Pancreas (tissue), 10 donors: ENCODE measurements at regions not wholly inside any gene's neighbourhood (a gene's known extent, or its start where the extent isn't known, plus 50 kb on each side); places are given as distances from the start of the nearest gene placed in this dataset.

Source experiments
- ATAC-seq, 4 donors: fragments of 200-7000 bp; cut with Tn5 transposase; one replicate each; pipeline versions ENCODE4 v1.8.0 to v1.9.1; 2020; ENCODE audit warnings: mild to moderate bottlenecking in 4 of 4, moderate library complexity in 4 of 4
- DNase-seq, 6 donors: peaks; one replicate each; pipeline ENCODE4 v3.0.0-alpha.2; 2020
- FAIRE-seq: peaks from 2 replicates; lab custom pipeline; 2012; peaks lifted over from hg19 to GRCh38; lab: Jason Lieb, UNC
- H3K27ac ChIP-seq, 4 donors: fragments of 200-600 bp; sonication (generic); 1 replicate in 3 of 4; 2 replicates in 1 of 4; pipeline versions ENCODE4 v1.5.0 to v1.8.0; 2020
- H3K27me3 ChIP-seq, 4 donors: fragments of 200-600 bp; one replicate each; pipeline ENCODE4 v1.8.0; 2021
- H3K36me3 ChIP-seq, 3 donors: fragments of 200-600 bp; sonication (generic) in 1 of 3; one replicate each; pipeline versions ENCODE4 v1.5.0 to v1.8.0; 2020 to 2021
- H3K4me1 ChIP-seq, 3 donors: fragments of 200-600 bp; one replicate each; pipeline ENCODE4 v1.8.0; 2021
- H3K4me3 ChIP-seq, 4 donors: fragments of 200-600 bp; sonication (generic) in 2 of 4; one replicate each; pipeline versions ENCODE4 v1.5.0 to v1.8.0; 2020 to 2021
- H3K9me3 ChIP-seq, 4 donors: fragments of 200-600 bp; one replicate each; pipeline ENCODE4 v1.8.0; 2021
- WGBS, 2 donors: extraction: QIAGEN DNeasy Blood & Tissue Kit; methylation state at CpG; one replicate each; pipeline ENCODE4 v1.1.7; 2013; 5-methylcytosine and 5-hydroxymethylcytosine counted together
- intact Hi-C, 3 donors: fragments of 100-400 bp; cut with DNase I; formaldehyde crosslinking; loops; one replicate each; pipeline versions ENCODE4 v1.11.1 to v1.14.2; 2022
- TF ChIP-seq, protein P1 (sequence below), 4 donors: fragments of 200-600 bp; sonication (generic) in 3 of 4; IDR thresholded peaks; one replicate each; pipeline versions ENCODE4 v1.5.0 to v1.8.0; 2021; ENCODE audit warnings: antibody characterized with exemption in 4 of 4
- donor health status: healthy with polysubstance abuse.
- donor health status: DM: no; HTN: no; CAD: no; lungs with moderate emphysema.
- donor health status: DM: no; HTN: no; CAD: no.
- donor health status: control.
- donor health status: control.
- donor health status: Bipolar disorder and iron deficiency.
- donor health status: DM: yes; HTN: yes; CAD: no.
- donor health status: DM: no; HTN: no; CAD: no.
- donor health status: DM: no; HTN: no; CAD: no.
- donor health status: DM: yes; HTN: yes; CAD: no.

- FAIRE-seq = no peak
- Histone ChIP-seq H3K4me3 (no peak overlapping the region), H3K36me3 (no peaks in the 10 kb centered on the region), H3K4me1 (no peaks in the 10 kb centered on the region), H3K27ac (no peak overlapping the region), H3K9me3 (no peaks in the 10 kb centered on the region), H3K27me3 (no peaks in the 10 kb centered on the region)
- TF ChIP-seq, protein P1, sequence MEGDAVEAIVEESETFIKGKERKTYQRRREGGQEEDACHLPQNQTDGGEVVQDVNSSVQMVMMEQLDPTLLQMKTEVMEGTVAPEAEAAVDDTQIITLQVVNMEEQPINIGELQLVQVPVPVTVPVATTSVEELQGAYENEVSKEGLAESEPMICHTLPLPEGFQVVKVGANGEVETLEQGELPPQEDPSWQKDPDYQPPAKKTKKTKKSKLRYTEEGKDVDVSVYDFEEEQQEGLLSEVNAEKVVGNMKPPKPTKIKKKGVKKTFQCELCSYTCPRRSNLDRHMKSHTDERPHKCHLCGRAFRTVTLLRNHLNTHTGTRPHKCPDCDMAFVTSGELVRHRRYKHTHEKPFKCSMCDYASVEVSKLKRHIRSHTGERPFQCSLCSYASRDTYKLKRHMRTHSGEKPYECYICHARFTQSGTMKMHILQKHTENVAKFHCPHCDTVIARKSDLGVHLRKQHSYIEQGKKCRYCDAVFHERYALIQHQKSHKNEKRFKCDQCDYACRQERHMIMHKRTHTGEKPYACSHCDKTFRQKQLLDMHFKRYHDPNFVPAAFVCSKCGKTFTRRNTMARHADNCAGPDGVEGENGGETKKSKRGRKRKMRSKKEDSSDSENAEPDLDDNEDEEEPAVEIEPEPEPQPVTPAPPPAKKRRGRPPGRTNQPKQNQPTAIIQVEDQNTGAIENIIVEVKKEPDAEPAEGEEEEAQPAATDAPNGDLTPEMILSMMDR (IDR thresholded peaks at IDR 0.05) = no peak
- no peak for ATAC-seq
- intact Hi-C loops = no loop called here
- no peak for DNase-seq
- WGBS, 2 donors = 40 to 49% methylated on average over 1 of the region's 1 CpG
These were observed 754.1 kb downstream of the DOK5 start for GRCh38 chr20:55229451-55229850.

DNA sequence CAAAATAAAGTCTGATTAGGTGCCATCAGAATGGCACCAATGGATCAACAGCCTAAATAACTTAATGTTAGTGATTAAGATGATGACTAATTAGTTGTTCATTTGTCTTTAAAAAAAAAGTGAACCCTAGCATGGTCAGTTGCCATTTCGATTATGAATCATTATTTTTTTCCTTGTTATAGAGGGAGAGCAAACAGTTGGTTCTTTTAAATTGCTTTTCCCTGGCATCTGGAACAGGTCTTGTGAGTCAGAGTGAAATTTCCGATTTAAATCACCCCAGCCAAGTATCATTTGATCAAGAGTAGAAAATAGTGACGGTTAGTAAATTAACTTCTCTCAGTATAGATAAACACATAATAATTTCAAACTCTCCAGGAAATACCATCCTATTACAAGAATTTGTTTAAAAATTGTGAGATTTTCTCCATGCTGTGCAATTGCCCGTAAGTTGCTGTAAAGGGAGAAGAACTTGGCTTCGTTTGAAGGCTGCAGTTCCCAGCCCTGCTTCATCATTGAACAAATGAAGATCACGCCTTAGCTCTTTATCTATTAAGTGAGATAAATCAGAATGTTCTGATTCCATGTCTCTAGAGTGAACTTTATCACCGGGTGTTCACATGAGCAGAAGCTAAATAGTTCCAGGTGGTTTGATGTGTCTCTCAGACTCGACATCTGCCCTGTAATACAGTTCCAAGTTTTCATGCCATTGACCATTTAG lies 741.3 kb downstream of the DOK5 start:
- Histone ChIP-seq H3K36me3 (no peaks in the 10 kb centered on the region), H3K4me1 (no peaks in the 10 kb centered on the region), H3K27me3 (no peaks in the 10 kb centered on the region), H3K9me3 (no peaks in the 10 kb centered on the region), H3K27ac (no peak overlapping the region), H3K4me3 (no peak overlapping the region)
- TF ChIP-seq, protein P1 (IDR thresholded peaks at IDR 0.05) = no peak
- FAIRE-seq (no peak), ATAC-seq (no peak), DNase-seq (no peak)
- 38 to 49% methylated on average over 8 of the region's 8 CpGs for WGBS, 2 donors
- intact Hi-C loops = no loop called here

GRCh38 chr20:55213653-55214052 lies 738.3 kb downstream of the DOK5 start:
- ATAC-seq (no peak), DNase-seq (no peak), FAIRE-seq (no peak)
- no peaks in the 10 kb centered on the region for H3K36me3 ChIP-seq
- no peaks in the 10 kb centered on the region for H3K9me3 ChIP-seq
- WGBS, 2 donors = 75 to 79% methylated on average over 6 of the region's 6 CpGs
- H3K27me3 ChIP-seq = no peaks in the 10 kb centered on the region
- no peak overlapping the region for H3K27ac ChIP-seq
- H3K4me3 ChIP-seq = no peak overlapping the region
- no peaks in the 10 kb centered on the region for H3K4me1 ChIP-seq
- TF ChIP-seq, protein P1 (IDR thresholded peaks at IDR 0.05) = no peak
- intact Hi-C loops = no loop called here

GRCh38 chr20:55211481-55211880 lies 736.1 kb downstream of the DOK5 start:
- Histone ChIP-seq H3K4me3 (no peak overlapping the region), H3K9me3 (no peaks in the 10 kb centered on the region), H3K36me3 (no peaks in the 10 kb centered on the region), H3K27me3 (peaks cover 0 to 9% (median 0%) of the 10 kb centered on the region in 4 donors), H3K27ac (no peak overlapping the region), H3K4me1 (no peaks in the 10 kb centered on the region)
- FAIRE-seq = no peak
- TF ChIP-seq, protein P1 (IDR thresholded peaks at IDR 0.05) = no peak
- intact Hi-C loops = no loop called here
- 59 to 62% methylated on average over 6 of the region's 6 CpGs for WGBS, 2 donors
- ATAC-seq = no peak
- DNase-seq = no peak

DNA sequence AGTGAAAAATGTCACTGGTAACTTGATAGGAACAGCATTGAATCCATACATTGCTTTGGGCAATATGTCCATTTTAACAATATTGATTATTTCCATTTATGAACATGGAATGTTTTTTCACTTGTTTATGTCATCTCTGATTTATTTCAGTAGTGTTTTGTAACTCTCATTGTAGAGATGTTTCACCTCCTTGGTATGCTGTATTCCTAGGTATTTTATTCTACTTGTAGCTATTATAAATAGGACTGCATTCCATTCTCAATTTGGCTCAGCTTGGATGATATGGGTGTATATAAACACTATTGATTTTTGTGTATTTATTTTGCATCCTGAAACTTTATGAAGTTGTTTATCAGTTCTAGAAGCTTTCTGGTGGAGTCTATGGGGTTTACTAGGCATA lies 730.3 kb downstream of the DOK5 start:
- intact Hi-C loops = no loop called here
- Histone ChIP-seq H3K27ac (no peak overlapping the region), H3K4me1 (no peaks in the 10 kb centered on the region), H3K9me3 (no peaks in the 10 kb centered on the region), H3K4me3 (no peak overlapping the region), H3K36me3 (no peaks in the 10 kb centered on the region), H3K27me3 (peaks cover 0 to 9% (median 0%) of the 10 kb centered on the region in 4 donors)
- FAIRE-seq (no peak), ATAC-seq (no peak), DNase-seq (no peak)
- TF ChIP-seq, protein P1 (IDR thresholded peaks at IDR 0.05) = no peak
